ENCODE measurements at regions not wholly inside any gene's neighbourhood (a gene's known extent, or its start where the extent isn't known, plus 50 kb on each side); places are given as distances from the start of the nearest gene placed in this dataset.
A peak's percentile ranks its signal among the peaks of the same experiment; 100 is the strongest.

GRCh38 chr1:234980645-234981396, 147.8 kb downstream of the TOMM20 start (continued):
- TF ChIP-seq NBN (conservative IDR thresholded peaks at IDR 0.05): no peak
- peak; percentile 18; the same call in 1 of the 2 replicates for TF ChIP-seq PPARG (CRISPR knock-in tag; conservative IDR thresholded peaks at IDR 0.05)
- no peak for TF ChIP-seq HMGXB3 (CRISPR knock-in tag; IDR thresholded peaks at IDR 0.05; ENCODE audit: borderline replicate concordance)
- TF ChIP-seq SALL2 (CRISPR knock-in tag; IDR thresholded peaks at IDR 0.05): no peak
- TF ChIP-seq RFX1 (IDR thresholded peaks at IDR 0.05): no peak
- TF ChIP-seq GTF3A (CRISPR knock-in tag; conservative IDR thresholded peaks at IDR 0.05): no peak
- TF ChIP-seq SOX13 (IDR thresholded peaks at IDR 0.05): no peak
- TF ChIP-seq SOX13 (CRISPR knock-in tag; conservative IDR thresholded peaks at IDR 0.05 in 1 of 2, IDR thresholded peaks at IDR 0.05 in 1 of 2): peak in 1 of 2 experiments; percentile 23; a peak in 1 of 4 replicates
- TF ChIP-seq ZNF17 (CRISPR knock-in tag; IDR thresholded peaks at IDR 0.05): no peak
- no peak; the same call in 1 of the 2 replicates for TF ChIP-seq ZNF567 (CRISPR knock-in tag; IDR thresholded peaks at IDR 0.05; ENCODE audit: borderline replicate concordance)
- no peak for TF ChIP-seq SIX4 (CRISPR knock-in tag; IDR thresholded peaks at IDR 0.05)
- no peak for TF ChIP-seq EHMT2 (IDR thresholded peaks at IDR 0.05; ENCODE audit: borderline replicate concordance, low read depth, low read length)
- TF ChIP-seq KMT2A (CRISPR knock-in tag; IDR thresholded peaks at IDR 0.05): peak; percentile 66; the same call in 1 of the 2 replicates
- TF ChIP-seq ZNF430 (CRISPR knock-in tag; IDR thresholded peaks at IDR 0.05): peak; percentile 90; the same call in 1 of the 2 replicates
- TF ChIP-seq ZNF138 (CRISPR knock-in tag; IDR thresholded peaks at IDR 0.05; ENCODE audit: low read depth): 0 out of 2 replicates have a peak, but pooled peaks have one; percentile 33
- TF ChIP-seq ZNF784 (CRISPR knock-in tag; IDR thresholded peaks at IDR 0.05; ENCODE audit: borderline replicate concordance): no peak
- TF ChIP-seq ZNF484 (CRISPR knock-in tag; IDR thresholded peaks at IDR 0.05; ENCODE audit: borderline replicate concordance, low read depth): no peak
- no peak; the same call in 1 of the 2 replicates for TF ChIP-seq THAP7 (CRISPR knock-in tag; IDR thresholded peaks at IDR 0.05)
- 0 out of 2 replicates have a peak, but pooled peaks have one; percentile 24 for TF ChIP-seq ZSCAN29 (CRISPR knock-in tag; conservative IDR thresholded peaks at IDR 0.05)
- TF ChIP-seq CHD2 (IDR thresholded peaks at IDR 0.05; ENCODE audit: low read depth, low read length): no peak
- TF ChIP-seq GMEB2 (CRISPR knock-in tag; IDR thresholded peaks at IDR 0.05; ENCODE audit: low read depth): no peak
